ENCODE measurements at regions not wholly inside any gene's neighbourhood (a gene's known extent, or its start where the extent isn't known, plus 50 kb on each side); places are given as distances from the start of the nearest gene placed in this dataset.

GRCh38 chr7:25850735-25851134, 301.3 kb upstream of the NFE2L3 start:
- Mint-ChIP-seq H3K27me3 (ENCODE audit: unreplicated experiment) (peaks cover 3% of the 10 kb centered on the region), H3K4me3 (ENCODE audit: unreplicated experiment) (no peak overlapping the region), H3K27ac (ENCODE audit: unreplicated experiment) (no peak overlapping the region), H3K36me3 (ENCODE audit: unreplicated experiment) (no peaks in the 10 kb centered on the region), H3K9me3 (ENCODE audit: unreplicated experiment) (peaks cover 8% of the 10 kb centered on the region), H3K4me1 (ENCODE audit: low read depth, unreplicated experiment) (peaks cover 35% of the 10 kb centered on the region)
- DNase-seq, result no peak
- TF ChIP-seq CTCF (IDR thresholded peaks at IDR 0.05; ENCODE audit: partially characterized antibody, unreplicated experiment), result no peak

- peaks cover 3% of the 10 kb centered on the region for H3K27me3 Mint-ChIP-seq (ENCODE audit: unreplicated experiment)
- peak overlapping the region; percentile 84 for H3K4me3 Mint-ChIP-seq (ENCODE audit: unreplicated experiment)
- H3K4me1 Mint-ChIP-seq (ENCODE audit: low read depth, unreplicated experiment), result peaks cover 35% of the 10 kb centered on the region
- TF ChIP-seq CTCF (IDR thresholded peaks at IDR 0.05; ENCODE audit: partially characterized antibody, unreplicated experiment), result peak; percentile 95
- peaks cover 8% of the 10 kb centered on the region for H3K9me3 Mint-ChIP-seq (ENCODE audit: unreplicated experiment)
- DNase-seq, result peak; percentile 89
- peak overlapping the region; percentile 90 for H3K27ac Mint-ChIP-seq (ENCODE audit: unreplicated experiment)
- no peaks in the 10 kb centered on the region for H3K36me3 Mint-ChIP-seq (ENCODE audit: unreplicated experiment)
Measured at GRCh38 chr7:25851332-25852210, 300.4 kb upstream of the NFE2L3 start.

- H3K4me1 Mint-ChIP-seq (ENCODE audit: low read depth, unreplicated experiment), result peaks cover 35% of the 10 kb centered on the region
- TF ChIP-seq CTCF (IDR thresholded peaks at IDR 0.05; ENCODE audit: partially characterized antibody, unreplicated experiment), result no peak
Measured at GRCh38 chr7:25852211-25852938, 299.6 kb upstream of the NFE2L3 start.

GRCh38 chr7:25852939-25853271, 299.1 kb upstream of the NFE2L3 start:
- no peak for TF ChIP-seq CTCF (IDR thresholded peaks at IDR 0.05; ENCODE audit: partially characterized antibody, unreplicated experiment)
- Mint-ChIP-seq H3K36me3 (ENCODE audit: unreplicated experiment) (no peaks in the 10 kb centered on the region), H3K4me1 (ENCODE audit: low read depth, unreplicated experiment) (peaks cover 35% of the 10 kb centered on the region), H3K9me3 (ENCODE audit: unreplicated experiment) (peaks cover 7% of the 10 kb centered on the region), H3K27ac (ENCODE audit: unreplicated experiment) (peak overlapping the region; percentile 35), H3K27me3 (ENCODE audit: unreplicated experiment) (peaks cover 3% of the 10 kb centered on the region), H3K4me3 (ENCODE audit: unreplicated experiment) (peak overlapping the region; percentile 64)
- DNase-seq, result no peak

More at GRCh38 chr7:25852211-25852938, 299.6 kb upstream of the NFE2L3 start:
- H3K27ac Mint-ChIP-seq (ENCODE audit: unreplicated experiment), result peak overlapping the region; percentile 90
- peaks cover 8% of the 10 kb centered on the region for H3K9me3 Mint-ChIP-seq (ENCODE audit: unreplicated experiment)
- H3K4me3 Mint-ChIP-seq (ENCODE audit: unreplicated experiment), result peak overlapping the region; percentile 84
- DNase-seq, result peak; percentile 72
- peaks cover 3% of the 10 kb centered on the region for H3K27me3 Mint-ChIP-seq (ENCODE audit: unreplicated experiment)
- no peaks in the 10 kb centered on the region for H3K36me3 Mint-ChIP-seq (ENCODE audit: unreplicated experiment)

GRCh38 chr7:25853314-25853713, 298.7 kb upstream of the NFE2L3 start:
- H3K27me3 Mint-ChIP-seq (ENCODE audit: unreplicated experiment), result peaks cover 3% of the 10 kb centered on the region
- peaks cover 6% of the 10 kb centered on the region for H3K9me3 Mint-ChIP-seq (ENCODE audit: unreplicated experiment)
- peaks cover 35% of the 10 kb centered on the region for H3K4me1 Mint-ChIP-seq (ENCODE audit: low read depth, unreplicated experiment)
- no peak for TF ChIP-seq CTCF (IDR thresholded peaks at IDR 0.05; ENCODE audit: partially characterized antibody, unreplicated experiment)
- H3K27ac Mint-ChIP-seq (ENCODE audit: unreplicated experiment), result peak overlapping the region; percentile 35
- no peaks in the 10 kb centered on the region for H3K36me3 Mint-ChIP-seq (ENCODE audit: unreplicated experiment)
- DNase-seq, result no peak
- peak overlapping the region; percentile 64 for H3K4me3 Mint-ChIP-seq (ENCODE audit: unreplicated experiment)

Measured in glutamatergic neuron (in vitro differentiated cells).